HFFc6 (cell line): ENCODE measurements at regions not wholly inside any gene's neighbourhood (a gene's known extent, or its start where the extent isn't known, plus 50 kb on each side); places are given as distances from the start of the nearest gene placed in this dataset.

Experiments
- DNase-seq: peaks from one replicate; pipeline ENCODE4 v3.0.0-alpha.2; 2018
- H3K27ac Mint-ChIP-seq: 2 replicates; pipeline ENCODE4 v1.8.0; 2020; ENCODE audit warnings: mild to moderate bottlenecking, mixed read lengths
- H3K27me3 Mint-ChIP-seq: 2 replicates; pipeline ENCODE4 v1.8.0; 2021; ENCODE audit warnings: mild to moderate bottlenecking, moderate library complexity, mixed read lengths; ENCODE audit not compliant: insufficient read depth
- H3K36me3 Mint-ChIP-seq: 2 replicates; pipeline ENCODE4 v1.8.0; 2021; ENCODE audit warnings: low read depth, mixed read lengths
- H3K4me1 Mint-ChIP-seq: 2 replicates; pipeline ENCODE4 v1.8.0; 2020; ENCODE audit warnings: low read depth, mixed read lengths
- H3K4me3 Mint-ChIP-seq: 2 replicates; pipeline ENCODE4 v1.8.0; 2020; ENCODE audit warnings: mild to moderate bottlenecking, moderate library complexity, mixed read lengths
- H3K9me3 Mint-ChIP-seq: 2 replicates; pipeline ENCODE4 v1.8.0; 2020; ENCODE audit warnings: mild to moderate bottlenecking, mixed read lengths
- TF ChIP-seq, protein P1 (sequence below): fragments of 200-600 bp; sonication (generic); IDR thresholded peaks from 2 replicates; pipeline ENCODE4 v1.5.0; 2021; ENCODE audit warnings: antibody characterized with exemption, mild to moderate bottlenecking

DNA sequence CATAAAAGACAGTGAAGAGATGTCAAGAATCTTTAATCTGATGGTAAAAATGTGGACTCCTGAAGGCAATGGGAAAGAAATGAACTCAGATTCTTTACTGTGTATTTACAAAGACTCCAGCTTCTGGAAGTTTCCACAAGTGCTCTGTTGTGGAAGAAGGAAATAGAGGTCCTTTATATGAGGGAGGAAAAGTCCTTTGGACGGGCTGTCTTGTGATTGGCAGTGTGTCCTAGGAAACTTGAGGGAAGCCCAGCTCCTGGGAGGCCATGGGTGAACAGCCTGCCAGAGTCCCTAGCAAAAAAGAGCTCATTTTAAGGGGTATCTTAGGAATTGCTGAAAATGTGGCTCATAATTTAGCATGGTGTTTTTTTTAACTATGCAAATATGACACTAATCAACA is 92.0 kb downstream of the RNASET2 start:
- Mint-ChIP-seq H3K4me1 (no peaks in the 10 kb centered on the region), H3K36me3 (no peaks in the 10 kb centered on the region), H3K4me3 (no peak overlapping the region), H3K27ac (no peak overlapping the region), H3K9me3 (no peaks in the 10 kb centered on the region), H3K27me3 (peaks cover 22% of the 10 kb centered on the region)
- no peak for DNase-seq
- TF ChIP-seq, protein P1, sequence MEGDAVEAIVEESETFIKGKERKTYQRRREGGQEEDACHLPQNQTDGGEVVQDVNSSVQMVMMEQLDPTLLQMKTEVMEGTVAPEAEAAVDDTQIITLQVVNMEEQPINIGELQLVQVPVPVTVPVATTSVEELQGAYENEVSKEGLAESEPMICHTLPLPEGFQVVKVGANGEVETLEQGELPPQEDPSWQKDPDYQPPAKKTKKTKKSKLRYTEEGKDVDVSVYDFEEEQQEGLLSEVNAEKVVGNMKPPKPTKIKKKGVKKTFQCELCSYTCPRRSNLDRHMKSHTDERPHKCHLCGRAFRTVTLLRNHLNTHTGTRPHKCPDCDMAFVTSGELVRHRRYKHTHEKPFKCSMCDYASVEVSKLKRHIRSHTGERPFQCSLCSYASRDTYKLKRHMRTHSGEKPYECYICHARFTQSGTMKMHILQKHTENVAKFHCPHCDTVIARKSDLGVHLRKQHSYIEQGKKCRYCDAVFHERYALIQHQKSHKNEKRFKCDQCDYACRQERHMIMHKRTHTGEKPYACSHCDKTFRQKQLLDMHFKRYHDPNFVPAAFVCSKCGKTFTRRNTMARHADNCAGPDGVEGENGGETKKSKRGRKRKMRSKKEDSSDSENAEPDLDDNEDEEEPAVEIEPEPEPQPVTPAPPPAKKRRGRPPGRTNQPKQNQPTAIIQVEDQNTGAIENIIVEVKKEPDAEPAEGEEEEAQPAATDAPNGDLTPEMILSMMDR = no peak

DNA sequence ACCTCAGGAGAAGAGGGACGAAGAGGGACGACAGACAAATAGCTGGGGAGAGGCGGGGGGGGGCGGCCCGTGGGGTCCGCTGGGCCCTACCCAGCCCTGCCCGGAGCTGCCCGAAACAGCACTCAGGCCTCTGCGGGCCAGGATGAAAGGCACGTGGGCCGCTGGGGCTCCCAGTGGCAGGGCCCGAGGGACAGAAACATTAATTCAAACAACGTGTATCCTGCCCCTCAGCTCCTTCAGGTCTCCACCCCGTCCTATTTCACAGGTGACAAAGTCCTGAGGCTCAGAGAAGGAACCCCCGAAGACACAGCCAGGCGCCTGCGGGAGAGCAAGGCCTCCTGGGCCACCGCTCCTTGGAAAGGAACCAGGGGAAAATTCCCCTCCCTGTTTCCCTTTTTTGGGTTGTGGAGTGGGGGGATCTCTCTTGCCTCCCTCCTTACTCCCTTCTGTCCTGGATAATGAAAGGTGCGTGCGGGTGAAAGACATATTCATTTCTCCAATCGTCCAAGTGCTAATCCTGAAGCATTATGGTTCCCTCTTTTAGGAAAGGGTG is 93.3 kb downstream of the RNASET2 start:
- TF ChIP-seq, protein P1 = no peak
- Mint-ChIP-seq H3K27ac (no peak overlapping the region), H3K4me3 (no peak overlapping the region), H3K27me3 (peaks cover 20% of the 10 kb centered on the region), H3K36me3 (no peaks in the 10 kb centered on the region), H3K9me3 (peaks cover 5% of the 10 kb centered on the region; the same call in 1 of the 2 replicates), H3K4me1 (no peaks in the 10 kb centered on the region)
- no peak for DNase-seq

DNA sequence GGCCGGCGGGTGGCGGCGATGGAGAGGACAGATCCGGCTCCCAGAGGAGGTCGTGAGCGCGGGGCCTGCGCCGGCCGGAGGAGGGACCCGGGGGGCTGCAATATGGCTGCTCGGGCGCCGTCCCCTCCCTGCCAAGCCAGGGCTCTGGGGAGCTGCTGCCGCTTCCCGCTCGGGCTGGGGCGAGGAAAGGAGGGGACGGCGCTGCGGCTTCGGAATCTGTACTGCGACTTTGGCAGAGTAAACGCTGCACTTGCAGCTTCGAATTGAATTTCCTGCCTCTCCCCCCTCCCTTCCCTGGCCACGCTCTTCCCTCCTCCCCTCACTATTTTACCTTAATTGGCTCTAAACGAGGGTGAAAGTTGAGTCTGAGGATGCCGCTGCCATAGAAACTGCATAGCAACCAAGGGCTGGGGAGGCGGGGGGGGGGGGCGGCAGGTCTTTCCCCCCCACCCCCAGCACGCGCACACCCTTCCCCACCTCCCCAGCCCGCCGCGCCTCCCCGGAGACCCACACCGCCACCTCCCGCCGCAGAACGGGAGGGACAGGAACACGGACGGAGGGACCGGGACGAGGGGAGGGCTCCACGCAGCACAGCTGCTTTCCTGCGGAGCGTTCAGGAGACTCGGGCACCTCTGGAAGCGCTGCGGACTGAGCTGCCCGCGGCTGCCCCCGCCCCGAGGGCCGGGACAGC is 93.9 kb downstream of the RNASET2 start:
- H3K4me3 Mint-ChIP-seq = peak overlapping the region; percentile 50; the same call in 1 of the 2 replicates
- H3K27ac Mint-ChIP-seq = no peak overlapping the region
- no peak for DNase-seq
- peaks cover 11% of the 10 kb centered on the region for H3K9me3 Mint-ChIP-seq
- TF ChIP-seq, protein P1 = no peak
- no peaks in the 10 kb centered on the region for H3K4me1 Mint-ChIP-seq
- H3K36me3 Mint-ChIP-seq = no peaks in the 10 kb centered on the region
- H3K27me3 Mint-ChIP-seq = peaks cover 16% of the 10 kb centered on the region

DNA sequence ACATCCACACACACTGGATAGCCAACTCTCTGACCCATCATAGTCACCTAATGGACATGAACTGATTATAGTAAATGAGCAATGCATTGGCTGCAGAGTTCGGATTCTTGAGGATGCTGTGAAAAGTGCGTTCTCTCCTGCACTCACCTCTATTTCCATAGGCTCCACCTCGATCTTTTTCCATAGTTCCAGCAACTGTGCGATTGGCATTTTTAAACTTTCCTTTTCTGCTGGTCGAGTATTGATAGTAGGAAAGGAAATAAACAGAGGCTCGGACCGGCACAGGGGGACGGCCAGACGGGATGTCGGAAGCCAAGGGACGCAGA is 94.4 kb downstream of the RNASET2 start:
- Mint-ChIP-seq H3K27ac (no peak overlapping the region), H3K36me3 (no peaks in the 10 kb centered on the region), H3K9me3 (peaks cover 14% of the 10 kb centered on the region), H3K27me3 (peaks cover 16% of the 10 kb centered on the region), H3K4me3 (peak overlapping the region; percentile 50; the same call in 1 of the 2 replicates), H3K4me1 (no peaks in the 10 kb centered on the region)
- no peak for DNase-seq
- TF ChIP-seq, protein P1 = no peak

DNA sequence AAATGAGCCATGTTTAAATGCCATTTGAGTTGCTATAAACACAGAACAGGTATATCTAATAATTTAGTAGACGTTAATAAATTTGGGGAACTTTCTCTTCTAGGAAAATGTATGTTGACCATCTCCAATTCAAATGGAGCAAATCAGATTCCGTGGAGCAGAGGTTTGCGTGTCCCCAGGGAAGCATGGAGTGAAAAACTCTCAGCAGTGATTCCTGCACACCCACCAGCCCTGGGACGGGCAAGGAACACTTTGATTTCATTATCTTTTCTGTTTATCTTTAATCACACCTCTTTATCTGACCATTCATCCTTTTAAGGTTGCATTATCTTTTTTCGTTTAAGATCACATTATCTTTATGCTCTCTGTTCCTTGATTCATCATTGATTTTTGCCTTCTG is 95.0 kb downstream of the RNASET2 start:
- TF ChIP-seq, protein P1 = no peak
- Mint-ChIP-seq H3K27me3 (peaks cover 16% of the 10 kb centered on the region), H3K27ac (no peak overlapping the region), H3K4me1 (no peaks in the 10 kb centered on the region), H3K9me3 (peaks cover 14% of the 10 kb centered on the region), H3K36me3 (no peaks in the 10 kb centered on the region), H3K4me3 (no peak overlapping the region)
- no peak for DNase-seq
